NOMO-1 treated with DMSO at 0.1 percent for 48 hours (cell line): ENCODE measurements at regions not wholly inside any gene's neighbourhood (a gene's known extent, or its start where the extent isn't known, plus 50 kb on each side); places are given as distances from the start of the nearest gene placed in this dataset.

Experiments used
- DNase-seq: peaks from one replicate; lab custom pipeline; 2025; ENCODE audit not compliant: unreplicated experiment; lab: John Stamatoyannopoulos, UW

DNA sequence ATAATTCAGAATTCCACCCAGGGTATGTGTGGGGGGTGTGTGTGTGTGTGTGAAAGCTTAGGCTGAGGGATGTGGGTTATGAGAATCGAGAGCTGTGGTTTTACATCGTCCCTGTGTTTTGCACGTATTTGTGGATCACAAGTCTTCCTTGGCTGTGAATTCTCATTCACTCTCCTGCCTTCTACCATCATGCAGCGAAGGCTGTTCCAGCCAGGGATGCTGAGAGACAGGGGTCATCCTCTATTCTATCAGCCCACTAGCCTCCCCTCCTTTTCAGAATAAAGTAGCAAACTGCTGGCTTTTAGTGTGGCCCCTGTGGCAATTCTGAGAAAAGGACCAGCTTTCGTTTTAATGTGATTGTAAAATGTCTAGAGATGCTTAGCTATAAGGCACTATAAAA lies 460.6 kb upstream of the NR2F2 start:
- no peak for DNase-seq

DNA sequence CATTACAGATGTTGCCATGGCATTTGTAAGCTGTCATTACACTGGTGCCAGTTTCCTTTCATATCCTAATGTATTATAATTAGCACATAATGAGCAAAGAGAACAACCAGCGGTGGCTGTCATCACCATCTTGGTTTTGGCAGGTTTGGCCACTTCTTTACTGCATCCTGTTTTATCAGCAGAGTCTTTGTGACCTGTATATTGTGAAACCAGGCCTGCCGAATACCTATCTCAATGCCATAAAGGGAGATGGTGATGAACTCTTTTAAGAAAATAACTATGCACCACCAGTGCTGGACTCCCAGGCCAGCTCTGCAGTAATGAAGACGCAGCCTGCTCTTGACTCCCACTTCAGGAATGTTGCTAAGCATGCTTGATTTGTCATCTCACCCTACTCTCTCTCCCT lies 458.1 kb upstream of the NR2F2 start:
- DNase-seq: no peak

DNA sequence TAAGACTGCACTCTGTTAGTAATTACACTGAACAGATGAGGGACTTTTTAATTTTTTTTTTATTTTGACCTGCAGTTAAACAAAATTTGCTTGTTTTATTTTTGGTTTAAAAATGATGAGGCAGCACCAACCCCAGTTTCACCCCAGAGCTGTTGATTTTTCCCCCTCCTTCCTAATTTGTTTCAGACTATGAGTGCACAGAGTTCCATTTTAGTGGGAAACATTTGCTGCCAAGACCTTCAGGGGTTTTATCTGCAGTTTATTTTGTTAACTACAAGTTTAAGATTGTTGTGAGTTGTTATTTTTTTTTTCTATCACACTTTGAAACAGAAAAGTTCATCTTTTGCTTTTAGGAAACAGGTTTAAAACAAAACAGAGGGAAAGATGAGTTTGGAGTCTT lies 455.9 kb upstream of the NR2F2 start:
- DNase-seq: no peak

DNA sequence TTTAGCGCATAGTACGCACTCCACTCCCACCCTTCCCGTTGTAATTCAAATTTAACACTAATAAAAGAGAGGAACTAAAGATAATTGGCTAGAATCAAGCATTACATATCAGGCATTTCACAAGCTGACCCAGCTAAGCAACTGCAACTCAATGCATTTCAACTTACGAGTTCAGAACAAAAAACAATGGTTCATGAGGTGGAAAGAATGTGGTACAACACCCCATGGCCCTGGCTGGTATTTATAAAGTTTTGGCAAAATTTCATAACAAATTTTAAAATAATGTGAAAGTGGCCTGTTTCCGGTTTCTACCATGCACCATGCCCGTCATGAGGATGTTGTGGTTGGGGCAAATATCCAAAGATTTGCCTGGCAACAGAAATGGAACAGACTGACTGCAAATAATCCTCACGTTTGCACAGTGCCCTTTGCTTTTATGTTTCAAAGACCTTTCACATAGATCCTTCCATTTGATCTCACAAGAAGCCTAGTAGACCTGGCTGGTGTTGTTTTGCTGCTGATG lies 455.3 kb upstream of the NR2F2 start:
- no peak for DNase-seq

DNA sequence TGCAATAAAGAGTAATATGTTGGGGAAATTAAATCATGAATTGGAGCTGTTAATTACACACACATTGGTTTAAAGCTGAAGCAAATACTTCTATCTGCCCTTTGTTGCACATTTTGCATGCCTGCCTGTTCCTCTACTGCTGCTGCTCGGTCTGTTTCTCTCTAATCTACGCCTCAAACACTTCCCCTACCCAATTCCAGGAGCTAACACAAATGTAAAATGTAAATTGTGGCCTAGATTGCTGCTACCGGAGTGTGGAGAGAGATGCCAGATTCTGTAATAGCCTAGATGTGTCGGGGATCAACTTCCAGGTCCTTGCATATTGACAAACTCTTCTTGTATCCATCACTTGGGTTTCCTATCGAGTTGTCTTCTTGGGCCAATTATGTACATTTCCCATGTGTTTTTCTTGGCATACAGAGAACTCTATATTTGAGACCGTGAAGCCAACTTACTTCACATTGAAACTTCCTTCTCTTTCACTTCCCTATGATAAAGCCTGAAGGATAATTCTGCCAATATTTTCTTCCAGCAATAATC lies 450.4 kb upstream of the NR2F2 start:
- no peak for DNase-seq

DNA sequence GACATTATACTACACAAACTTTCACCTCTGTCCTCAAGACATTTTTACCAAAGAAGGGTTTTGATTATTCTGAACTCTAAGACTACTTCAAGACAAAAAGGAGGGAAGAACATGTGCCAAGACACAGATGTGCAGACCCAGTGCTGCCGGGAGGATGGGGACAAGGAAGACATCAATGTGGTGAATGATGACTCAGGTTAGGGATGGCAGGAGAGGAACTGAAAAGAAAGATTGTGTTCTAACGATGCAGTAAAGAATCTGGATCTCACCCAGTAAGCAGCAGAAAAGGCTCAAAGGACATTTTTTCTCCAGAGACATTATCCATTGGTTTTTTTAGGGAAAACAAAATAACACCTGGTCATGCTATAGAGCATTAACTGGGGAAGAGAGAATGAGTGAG lies 449.9 kb upstream of the NR2F2 start:
- no peak for DNase-seq

DNA sequence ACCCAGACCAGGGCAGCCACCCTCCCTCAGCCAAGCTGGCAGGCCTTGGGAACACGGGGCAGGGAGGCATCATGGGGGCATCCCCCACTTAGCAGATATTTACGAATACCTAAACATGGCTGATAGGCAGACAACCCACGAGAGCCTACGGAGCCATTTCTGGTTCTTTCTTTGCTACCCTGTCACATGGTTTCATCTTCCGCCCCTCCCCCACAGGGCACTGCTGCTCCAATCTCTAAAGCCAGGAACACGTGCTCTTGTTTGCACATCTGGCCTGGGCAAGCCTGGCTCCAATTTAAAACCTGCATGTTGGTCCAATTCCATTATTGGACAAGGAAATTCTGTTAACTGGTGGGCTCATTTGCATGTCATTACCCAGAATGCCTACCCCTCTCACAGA lies 447.4 kb upstream of the NR2F2 start:
- no peak for DNase-seq

DNA sequence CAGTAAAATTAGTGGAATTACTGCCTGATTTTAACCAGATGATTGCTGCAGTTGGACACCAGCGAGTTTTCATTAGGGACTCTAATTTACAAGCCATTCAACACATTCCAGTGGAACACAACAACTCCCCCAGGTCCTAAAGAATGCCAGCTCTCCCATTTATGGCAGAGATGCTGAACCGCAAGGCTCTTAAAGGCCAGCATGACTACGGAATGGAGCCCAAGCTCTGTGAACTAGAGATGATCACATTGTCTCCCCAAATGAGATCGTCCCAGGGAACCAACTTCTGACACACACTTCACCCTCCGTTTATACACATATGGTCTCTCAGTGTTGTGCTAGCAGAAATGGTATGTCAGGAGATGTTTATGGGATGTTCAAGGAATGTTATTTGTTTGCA lies 446.2 kb upstream of the NR2F2 start:
- DNase-seq: no peak

DNA sequence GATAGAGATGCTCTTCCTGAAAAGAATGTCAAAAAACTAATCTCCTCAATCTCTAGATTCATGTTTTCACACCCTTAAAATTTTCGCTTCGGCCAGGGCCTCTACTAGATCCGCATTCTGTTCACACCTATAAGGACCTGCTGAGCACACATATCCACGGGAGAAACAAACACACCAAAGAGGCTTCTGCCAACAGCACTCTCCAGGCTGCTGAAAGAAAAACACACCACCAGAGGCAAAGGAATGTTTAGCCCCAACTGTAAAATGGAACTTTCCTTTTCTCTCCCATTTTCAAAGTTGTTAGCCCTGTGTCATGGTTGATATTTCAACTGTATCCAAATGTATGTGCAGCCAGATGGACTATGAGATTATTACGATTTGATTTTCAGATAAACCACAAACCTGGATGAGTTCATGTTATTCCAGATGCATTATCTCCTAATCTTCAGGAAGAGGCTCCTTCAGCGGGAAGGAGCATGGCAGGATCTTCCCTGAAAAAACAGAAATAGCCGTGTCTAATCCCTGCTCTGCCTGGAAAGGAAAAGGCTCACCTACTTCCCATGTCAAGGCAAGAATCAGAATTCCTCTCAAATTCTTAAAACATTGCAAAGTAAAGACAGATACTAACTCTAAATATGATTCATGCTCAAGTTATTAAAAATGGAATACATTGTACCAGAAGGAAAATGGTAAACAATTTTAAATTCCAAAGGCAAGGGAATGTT lies 442.7 kb upstream of the NR2F2 start:
- DNase-seq: no peak

DNA sequence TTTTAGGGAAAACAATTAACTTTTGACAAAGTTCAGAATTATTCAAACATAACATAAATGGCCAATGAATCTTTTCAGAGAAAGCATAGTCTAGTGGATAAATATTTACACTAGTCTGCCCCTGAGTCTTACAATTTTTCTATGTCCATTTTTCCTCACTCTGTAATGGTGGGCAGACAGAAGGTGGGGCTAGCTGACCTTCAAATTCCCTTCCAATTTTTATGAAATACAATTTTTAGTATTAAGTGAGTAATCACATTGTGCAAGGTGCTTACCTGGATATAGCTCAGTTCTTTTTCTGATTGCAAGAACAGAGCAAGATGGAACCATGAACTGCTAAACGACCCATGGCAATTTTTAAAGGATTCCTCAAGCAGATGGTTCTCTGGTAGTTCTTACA lies 441.7 kb upstream of the NR2F2 start:
- no peak for DNase-seq

DNA sequence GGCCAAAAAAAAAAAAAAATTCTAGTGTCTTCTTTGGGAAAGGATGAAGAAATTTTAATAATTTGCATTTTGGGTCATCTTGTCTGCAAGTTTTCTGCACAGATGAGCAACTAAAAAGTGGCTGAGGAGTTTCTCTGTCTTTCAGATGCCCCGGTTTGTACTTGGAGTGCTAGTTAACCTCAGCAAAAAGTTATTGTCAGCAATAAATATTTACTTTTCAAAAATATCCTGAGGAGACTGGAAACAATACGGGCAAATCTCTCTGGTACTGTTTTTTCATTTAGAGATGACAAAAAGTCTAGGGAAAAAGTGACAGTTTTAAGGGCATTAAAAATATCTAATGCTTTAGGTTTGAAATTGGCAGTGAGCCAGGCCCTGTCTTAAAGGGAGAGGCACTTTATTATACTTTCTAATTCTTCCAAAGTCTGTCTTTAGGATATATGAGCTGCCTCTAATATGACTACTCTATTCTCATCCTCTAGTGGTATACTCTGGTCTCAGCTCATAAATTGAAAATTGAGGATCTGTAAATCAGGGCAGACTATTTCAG lies 436.0 kb upstream of the NR2F2 start:
- no peak for DNase-seq

DNA sequence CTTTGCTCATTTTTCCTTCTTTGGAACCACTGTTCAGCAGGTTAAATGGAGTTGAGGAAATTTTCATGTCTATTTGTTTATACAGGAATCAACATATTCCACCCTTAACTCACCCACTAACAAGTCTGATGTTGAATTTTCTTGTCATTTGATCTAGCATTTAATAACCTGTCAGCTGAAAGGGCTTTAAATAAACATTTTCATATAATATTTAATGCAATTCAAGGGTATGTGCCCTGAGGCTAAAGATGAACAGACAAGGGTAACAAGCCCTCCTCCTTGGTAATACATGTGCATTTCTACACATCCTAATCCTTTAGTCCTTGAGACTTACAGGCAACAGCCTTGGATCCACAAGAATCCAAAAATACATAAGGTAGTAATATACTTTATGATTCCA lies 435.0 kb upstream of the NR2F2 start:
- DNase-seq: no peak

DNA sequence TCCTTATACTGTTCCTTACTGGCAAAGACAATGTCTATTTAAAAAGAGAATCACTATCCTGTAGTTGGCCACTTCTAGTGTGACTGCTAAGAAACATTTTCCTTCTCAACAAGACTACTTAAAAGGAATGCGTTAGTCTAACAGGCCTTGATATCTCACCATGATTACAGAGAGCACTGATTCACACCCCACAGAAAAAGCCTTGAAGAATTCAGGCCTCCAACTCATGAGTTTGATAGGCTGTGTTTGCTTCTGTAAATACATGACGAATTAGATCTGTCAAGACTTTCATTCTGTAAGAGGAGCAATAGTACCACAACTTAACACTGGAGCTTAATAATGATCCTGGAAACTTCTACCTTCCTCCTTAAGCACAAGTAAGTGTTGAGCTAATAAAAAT lies 432.8 kb upstream of the NR2F2 start:
- DNase-seq: no peak

DNA sequence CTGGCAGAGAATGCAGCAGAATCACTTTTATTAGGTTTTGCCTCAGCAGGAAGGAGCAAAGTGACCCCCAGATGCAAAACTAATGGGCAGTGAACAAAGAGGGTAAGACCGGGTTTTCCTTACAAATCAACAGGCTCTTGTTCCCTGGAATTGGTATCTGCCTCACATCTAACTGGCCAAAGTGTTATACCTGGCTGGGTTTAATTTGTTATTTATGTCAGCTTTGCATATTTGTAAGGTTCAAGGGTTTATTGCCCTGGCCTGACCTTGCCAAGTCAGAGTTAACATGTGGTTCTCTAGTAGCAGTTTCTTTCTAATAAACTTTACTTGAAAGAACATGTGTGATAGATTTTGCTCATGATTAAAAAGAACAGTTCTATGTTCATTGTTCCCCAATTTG lies 431.7 kb upstream of the NR2F2 start:
- DNase-seq: no peak

DNA sequence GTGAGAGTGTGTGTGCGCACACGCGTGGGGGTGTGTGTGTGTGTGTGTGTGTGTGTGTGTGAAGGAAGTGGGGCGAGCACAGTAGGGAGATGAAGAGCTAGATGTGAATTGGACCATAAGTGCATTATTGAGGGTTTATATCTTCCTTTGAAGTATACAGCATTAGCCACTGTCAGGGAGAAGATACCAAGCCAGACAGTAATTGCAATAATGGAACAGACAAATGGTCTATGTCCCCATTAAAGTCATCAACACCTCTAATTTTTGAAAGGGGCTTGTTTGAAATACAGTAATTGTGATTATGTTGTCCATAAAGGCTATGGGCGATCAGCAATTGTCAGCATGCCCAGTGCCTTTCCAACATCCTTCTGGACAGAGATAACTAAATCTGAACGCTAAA lies 429.2 kb upstream of the NR2F2 start:
- no peak for DNase-seq

DNA sequence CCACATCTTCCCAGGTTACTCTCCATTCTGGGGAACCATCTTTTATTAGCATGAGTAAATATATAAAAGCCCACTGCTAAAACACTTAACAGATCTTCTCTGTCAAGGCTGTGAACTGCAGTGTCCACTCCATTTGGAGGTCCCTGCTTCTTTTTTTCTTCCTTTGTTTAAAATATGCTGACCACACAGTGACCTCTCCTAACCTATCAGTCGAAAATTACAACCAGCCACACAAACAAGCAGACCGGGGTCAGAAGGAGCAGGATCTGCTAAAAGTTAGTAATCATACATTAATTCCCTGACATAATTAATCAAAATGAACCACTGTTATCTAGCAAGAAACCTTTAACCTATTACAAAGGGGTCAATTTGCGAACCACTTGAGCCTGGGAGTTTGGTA lies 427.9 kb upstream of the NR2F2 start:
- DNase-seq: no peak

DNA sequence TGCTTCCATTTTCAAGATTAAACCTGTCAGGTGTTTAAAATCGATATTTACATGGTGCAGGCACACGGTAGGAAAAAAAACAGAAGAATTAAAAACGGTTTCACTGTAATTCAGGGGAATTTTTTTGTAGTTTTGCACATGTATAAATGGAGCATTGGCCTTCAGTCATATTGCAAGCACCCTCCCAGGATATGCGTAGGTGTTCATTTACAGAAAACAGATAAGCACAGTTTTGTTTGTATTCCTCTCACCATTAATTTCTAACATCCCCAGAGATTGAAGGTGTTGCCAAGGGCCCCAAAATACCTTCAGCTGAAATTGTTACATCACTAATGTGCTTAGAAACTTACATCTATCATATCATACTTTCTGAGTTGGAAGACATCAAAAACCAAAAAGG lies 427.1 kb upstream of the NR2F2 start:
- DNase-seq: no peak

DNA sequence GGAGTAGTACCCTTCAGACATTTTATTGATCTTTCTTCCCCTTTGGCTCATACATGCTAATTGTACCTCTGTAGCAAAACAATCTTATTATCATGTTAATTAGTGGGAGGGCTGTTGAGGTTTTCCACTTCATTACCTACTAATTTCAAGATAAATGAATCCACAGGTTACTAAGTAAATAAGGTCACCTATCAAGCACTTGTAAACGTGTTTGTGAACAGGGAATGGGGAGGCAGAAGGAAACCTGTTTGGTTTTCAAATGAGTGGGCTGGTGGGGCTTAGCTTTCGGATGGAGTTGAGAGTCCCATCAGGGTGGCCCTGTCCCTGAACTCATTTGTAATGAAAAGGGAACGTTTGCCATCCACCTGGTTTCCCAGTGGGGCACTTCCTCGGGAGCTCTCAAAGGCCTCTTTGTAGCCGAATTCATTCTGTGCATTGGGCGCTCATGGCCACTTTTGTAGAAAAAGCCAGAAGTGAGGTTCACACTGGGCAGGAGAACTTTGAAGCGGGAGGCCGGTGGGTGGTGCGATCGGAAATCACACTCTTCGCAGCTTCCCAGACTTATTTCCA lies 419.8 kb upstream of the NR2F2 start:
- no peak for DNase-seq

DNA sequence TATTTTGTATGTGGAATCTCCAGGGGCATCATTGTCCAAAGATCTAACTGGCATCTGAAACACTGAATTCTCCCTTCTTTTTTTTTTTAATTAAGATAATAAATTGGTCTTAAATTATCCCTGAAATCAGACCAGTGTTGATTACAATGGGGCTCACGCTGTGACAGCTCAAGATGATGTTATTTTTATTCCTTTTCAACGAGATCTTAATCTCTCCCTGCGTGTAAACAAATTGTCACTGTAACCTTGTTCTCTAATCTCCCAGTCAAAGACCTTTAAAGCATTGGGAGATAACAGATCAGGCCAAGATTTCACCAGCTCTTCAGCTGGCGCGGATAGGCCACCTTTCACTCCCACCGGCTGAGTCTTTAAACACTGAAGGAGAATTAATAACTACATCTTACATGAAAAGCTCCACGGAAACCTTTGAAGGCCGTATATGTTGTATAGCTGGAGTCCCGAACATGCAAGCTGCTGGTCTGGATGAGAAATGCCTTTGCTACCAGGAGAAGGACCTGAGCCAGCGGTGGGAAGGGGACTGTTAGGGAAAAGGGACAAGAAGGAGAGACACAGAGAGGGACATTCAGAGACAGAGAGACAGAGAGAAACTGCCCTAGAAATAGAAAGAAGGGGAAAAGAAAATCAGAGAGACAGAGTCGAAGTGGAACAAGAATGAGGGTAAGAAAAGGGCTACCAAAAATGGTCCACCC lies 418.8 kb upstream of the NR2F2 start:
- no peak for DNase-seq

DNA sequence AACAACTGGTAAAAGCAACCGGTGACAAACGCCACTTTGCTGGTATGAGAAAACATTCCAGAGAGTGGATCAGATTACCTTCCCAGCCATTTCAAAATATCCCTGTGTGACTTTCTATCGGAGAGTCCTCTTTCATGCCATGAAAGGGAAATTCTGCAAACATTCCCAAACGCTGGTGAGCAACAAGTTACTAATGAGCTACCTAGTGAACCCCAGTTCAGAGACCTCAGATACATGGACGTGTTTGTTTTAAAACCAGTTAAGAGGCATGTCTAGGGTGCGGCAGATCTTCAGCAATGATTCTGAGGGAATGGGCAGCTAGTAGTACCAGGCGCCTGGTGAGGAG lies 418.2 kb upstream of the NR2F2 start:
- no peak for DNase-seq

DNA sequence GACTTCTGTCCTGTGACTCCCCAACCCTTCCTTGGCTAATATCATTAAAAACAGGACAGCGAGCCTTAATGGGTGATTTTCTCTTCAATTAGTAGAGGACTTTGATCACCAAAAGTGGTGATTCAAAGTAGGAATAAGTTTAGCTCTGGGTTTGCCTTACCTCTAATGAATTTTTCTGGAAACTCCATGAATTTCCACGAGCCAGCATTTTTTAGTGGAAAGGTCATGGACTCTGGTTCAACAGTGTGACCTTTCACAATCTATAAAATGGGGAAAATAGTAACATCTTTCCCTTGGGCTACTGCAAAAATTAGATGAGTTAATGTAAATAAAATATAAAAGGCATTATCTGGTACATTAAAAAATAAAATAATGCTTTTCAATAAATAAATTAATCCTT lies 417.8 kb upstream of the NR2F2 start:
- DNase-seq: no peak

DNA sequence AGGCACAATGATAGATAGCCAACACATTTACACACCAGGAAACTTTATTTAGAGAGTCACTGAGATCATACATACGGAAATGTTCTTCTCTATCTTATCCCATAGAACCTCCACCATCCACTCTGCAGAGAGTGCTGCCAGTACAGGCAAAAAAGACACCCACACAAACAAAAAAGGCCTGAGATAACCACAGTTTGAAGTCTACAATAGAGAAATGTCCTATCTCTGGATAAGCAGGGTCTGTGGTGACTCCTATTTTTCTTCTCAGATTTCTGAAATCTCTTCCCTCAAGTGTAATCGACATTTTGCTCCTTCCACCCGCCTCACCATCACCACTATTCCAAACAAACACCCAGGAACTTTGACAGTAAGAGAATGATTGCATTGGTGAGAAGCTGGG lies 413.9 kb upstream of the NR2F2 start:
- DNase-seq: no peak
